ENCODE measurements at regions not wholly inside any gene's neighbourhood (a gene's known extent, or its start where the extent isn't known, plus 50 kb on each side); places are given as distances from the start of the nearest gene placed in this dataset.

GRCh38 chr3:106737265-106737664, 640.0 kb upstream of the CCDC54 start:
- TF ChIP-seq CTCF (IDR thresholded peaks at IDR 0.05) (no peak), POLR2A (IDR thresholded peaks at IDR 0.05) (no peak), EP300 (IDR thresholded peaks at IDR 0.05) (no peak)
